ENCODE measurements at regions not wholly inside any gene's neighbourhood (a gene's known extent, or its start where the extent isn't known, plus 50 kb on each side); places are given as distances from the start of the nearest gene placed in this dataset.

DNA sequence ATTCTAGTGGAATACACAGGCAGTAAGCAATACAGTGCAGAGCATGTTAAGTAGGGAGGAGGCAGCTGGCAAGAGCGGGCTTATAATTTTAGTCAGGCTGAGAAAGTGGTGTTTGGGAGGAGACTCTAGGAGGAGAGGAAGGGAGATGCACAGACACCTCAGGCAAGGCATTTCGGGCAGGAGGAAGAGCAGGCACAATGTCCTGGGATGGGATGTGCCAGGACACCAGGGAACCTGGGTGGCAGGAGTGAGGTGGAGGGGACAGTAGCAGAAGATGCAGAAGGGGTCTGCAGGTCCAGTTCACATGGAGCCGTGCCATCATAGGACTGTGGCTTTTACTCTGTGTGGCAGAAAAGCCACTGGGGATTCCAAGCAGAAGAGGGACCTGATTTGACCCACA lies 143.7 kb upstream of the FSTL4 start:
- no peak overlapping the region for H3K4me3 ChIP-seq (replicated peaks in 1 of 3)
- no peaks in the 10 kb centered on the region for H3K36me3 ChIP-seq
- intact Hi-C loops (cut with DNase I) = no loop called here
- no peaks in the 10 kb centered on the region for H3K4me1 ChIP-seq
- no peak for DNase-seq
- WGBS, 2 donors = 93 to 96% methylated on average over 3 of the region's 3 CpGs
- H3K27ac ChIP-seq = no peak overlapping the region
- no peaks in the 10 kb centered on the region for H3K27me3 ChIP-seq
- no peaks in the 10 kb centered on the region for H3K9me3 ChIP-seq
- TF ChIP-seq, protein P1, sequence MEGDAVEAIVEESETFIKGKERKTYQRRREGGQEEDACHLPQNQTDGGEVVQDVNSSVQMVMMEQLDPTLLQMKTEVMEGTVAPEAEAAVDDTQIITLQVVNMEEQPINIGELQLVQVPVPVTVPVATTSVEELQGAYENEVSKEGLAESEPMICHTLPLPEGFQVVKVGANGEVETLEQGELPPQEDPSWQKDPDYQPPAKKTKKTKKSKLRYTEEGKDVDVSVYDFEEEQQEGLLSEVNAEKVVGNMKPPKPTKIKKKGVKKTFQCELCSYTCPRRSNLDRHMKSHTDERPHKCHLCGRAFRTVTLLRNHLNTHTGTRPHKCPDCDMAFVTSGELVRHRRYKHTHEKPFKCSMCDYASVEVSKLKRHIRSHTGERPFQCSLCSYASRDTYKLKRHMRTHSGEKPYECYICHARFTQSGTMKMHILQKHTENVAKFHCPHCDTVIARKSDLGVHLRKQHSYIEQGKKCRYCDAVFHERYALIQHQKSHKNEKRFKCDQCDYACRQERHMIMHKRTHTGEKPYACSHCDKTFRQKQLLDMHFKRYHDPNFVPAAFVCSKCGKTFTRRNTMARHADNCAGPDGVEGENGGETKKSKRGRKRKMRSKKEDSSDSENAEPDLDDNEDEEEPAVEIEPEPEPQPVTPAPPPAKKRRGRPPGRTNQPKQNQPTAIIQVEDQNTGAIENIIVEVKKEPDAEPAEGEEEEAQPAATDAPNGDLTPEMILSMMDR (IDR thresholded peaks at IDR 0.05) = no peak
- TF ChIP-seq POLR2A (IDR thresholded peaks at IDR 0.05) = no peak

DNA sequence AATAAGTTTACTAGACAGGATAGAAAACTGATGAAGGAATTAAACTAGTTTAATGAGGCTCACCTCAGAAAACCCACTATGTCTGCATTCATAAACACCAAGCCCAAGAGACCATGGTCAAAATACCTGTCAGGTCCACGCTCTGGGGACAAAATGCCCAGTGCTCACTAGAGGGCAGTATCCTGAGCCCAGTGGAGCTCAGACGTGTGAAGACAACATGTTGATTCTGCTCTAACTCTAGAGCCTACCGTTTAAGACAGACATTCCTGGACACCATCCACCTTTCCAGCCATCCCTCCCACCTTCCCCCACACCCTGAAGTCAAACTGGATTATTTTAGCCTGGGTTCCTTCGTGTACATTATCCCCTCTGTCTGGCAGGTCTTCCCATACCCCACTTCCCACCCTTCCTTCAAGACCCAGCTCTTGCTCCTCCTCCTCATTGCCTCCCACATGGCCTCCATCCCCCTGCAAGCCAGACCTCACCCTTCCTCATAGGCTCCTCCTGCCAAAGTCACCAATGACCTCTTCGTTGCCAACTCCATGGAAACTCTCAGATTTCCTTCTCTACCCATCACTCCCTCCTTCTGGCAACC lies 142.3 kb upstream of the FSTL4 start:
- no peak for TF ChIP-seq POLR2A (IDR thresholded peaks at IDR 0.05)
- TF ChIP-seq, protein P1 (IDR thresholded peaks at IDR 0.05) = peak in 5 of 6 experiments; percentile 29 to 66 (median 52)
- H3K36me3 ChIP-seq = no peaks in the 10 kb centered on the region
- H3K9me3 ChIP-seq = no peaks in the 10 kb centered on the region
- H3K27ac ChIP-seq = no peak overlapping the region
- no peak overlapping the region for H3K4me3 ChIP-seq (replicated peaks in 1 of 3)
- intact Hi-C loops (cut with DNase I) = no loop called here
- no peaks in the 10 kb centered on the region for H3K4me1 ChIP-seq
- WGBS, 2 donors = 31 to 35% methylated on average over 5 of the region's 5 CpGs
- H3K27me3 ChIP-seq = no peaks in the 10 kb centered on the region
- peak; percentile 37 to 47 for DNase-seq

DNA sequence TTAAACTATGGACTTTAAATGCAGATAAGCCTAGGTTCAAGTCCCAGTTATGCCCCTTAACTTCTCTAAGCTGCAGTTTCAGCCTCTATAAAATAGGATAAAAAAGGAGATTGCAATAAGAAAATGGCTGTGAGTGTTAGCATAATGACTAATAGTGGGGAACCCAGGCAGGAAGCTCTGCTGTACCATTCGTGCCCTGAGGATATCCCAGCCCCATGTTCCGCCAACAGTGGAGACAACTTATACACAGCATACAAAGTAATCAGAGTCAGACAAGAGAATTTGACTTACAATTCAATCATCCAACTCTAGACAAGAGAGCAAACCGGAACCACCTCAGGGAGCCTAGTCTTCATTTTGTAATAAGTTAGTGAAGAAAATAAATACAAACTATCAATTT lies 141.5 kb upstream of the FSTL4 start:
- Histone ChIP-seq H3K4me1 (no peaks in the 10 kb centered on the region), H3K27me3 (no peaks in the 10 kb centered on the region), H3K9me3 (no peaks in the 10 kb centered on the region), H3K4me3 (replicated peaks in 1 of 3) (no peak overlapping the region), H3K36me3 (no peaks in the 10 kb centered on the region), H3K27ac (no peak overlapping the region)
- no peak for DNase-seq
- 64 to 68% methylated on average over 3 of the region's 3 CpGs for WGBS, 2 donors
- intact Hi-C loops (cut with DNase I) = no loop called here
- TF ChIP-seq POLR2A (IDR thresholded peaks at IDR 0.05) = no peak
- TF ChIP-seq, protein P1 (IDR thresholded peaks at IDR 0.05) = no peak

DNA sequence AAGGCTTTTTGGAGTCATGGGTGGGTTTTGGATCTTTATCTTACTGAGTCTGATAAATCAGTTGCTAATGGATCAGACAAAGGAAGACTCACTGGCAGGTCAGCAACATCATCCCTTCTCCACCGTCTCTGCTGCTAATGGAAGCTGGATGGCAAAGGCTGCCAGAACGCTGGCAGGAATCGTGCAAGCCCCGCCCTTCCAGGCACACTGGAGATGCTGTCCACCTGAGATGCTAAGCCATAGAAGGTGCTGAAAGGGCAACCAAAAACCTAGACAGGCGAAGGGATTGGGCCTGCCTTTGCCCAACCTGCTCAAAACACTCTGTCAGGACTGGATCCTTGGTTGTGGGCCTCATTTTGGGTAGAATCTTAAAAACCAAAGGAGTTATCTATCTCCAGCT lies 139.5 kb upstream of the FSTL4 start:
- no peak overlapping the region for H3K4me3 ChIP-seq (replicated peaks in 1 of 3)
- no peaks in the 10 kb centered on the region for H3K27me3 ChIP-seq
- H3K9me3 ChIP-seq = no peaks in the 10 kb centered on the region
- intact Hi-C loops (cut with DNase I) = no loop called here
- WGBS, 2 donors = 86 to 93% methylated on average over 5 of the region's 5 CpGs
- no peaks in the 10 kb centered on the region for H3K4me1 ChIP-seq
- H3K36me3 ChIP-seq = no peaks in the 10 kb centered on the region
- no peak for DNase-seq
- no peak overlapping the region for H3K27ac ChIP-seq
- no peak for TF ChIP-seq POLR2A (IDR thresholded peaks at IDR 0.05)
- TF ChIP-seq, protein P1 (IDR thresholded peaks at IDR 0.05) = no peak

DNA sequence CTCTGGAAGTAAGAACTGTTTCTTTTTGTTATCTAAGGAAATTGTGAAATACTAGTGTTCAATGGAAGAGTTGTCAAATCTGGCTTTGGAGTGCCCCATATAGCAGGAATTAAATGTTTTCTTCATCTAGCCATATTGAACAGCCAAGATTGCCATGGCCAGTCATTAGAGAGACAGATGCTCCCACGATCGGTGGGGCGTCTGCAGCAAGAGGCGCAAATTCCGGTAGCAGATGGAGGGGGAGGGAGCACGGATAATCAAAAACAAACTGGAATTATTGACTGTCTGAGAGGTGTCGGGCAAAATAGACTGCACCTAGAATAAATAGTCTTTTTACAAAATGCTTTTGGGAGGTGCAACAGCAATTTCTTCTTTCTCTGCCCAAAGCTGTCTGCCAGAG lies 139.1 kb upstream of the FSTL4 start:
- intact Hi-C loops (cut with DNase I) = no loop called here
- 82 to 84% methylated on average over 7 of the region's 7 CpGs for WGBS, 2 donors
- DNase-seq = no peak

More for the DNA sequence above, 139.1 kb upstream of the FSTL4 start:
- Histone ChIP-seq H3K36me3 (no peaks in the 10 kb centered on the region), H3K9me3 (no peaks in the 10 kb centered on the region), H3K4me3 (replicated peaks in 1 of 3) (no peak overlapping the region), H3K27ac (no peak overlapping the region), H3K4me1 (no peaks in the 10 kb centered on the region), H3K27me3 (no peaks in the 10 kb centered on the region)
- TF ChIP-seq POLR2A (IDR thresholded peaks at IDR 0.05) = no peak
- TF ChIP-seq, protein P1 (IDR thresholded peaks at IDR 0.05) = no peak

All from thyroid gland (tissue), 4 donors.